ENCODE measurements at regions not wholly inside any gene's neighbourhood (a gene's known extent, or its start where the extent isn't known, plus 50 kb on each side); places are given as distances from the start of the nearest gene placed in this dataset.
"Not testable (repeated sequence)": the region's sequence is repeated elsewhere in the genome, so short reads cannot be mapped to it uniquely, and the experiment has no call there.

- no peak for DNase-seq (ENCODE audit: low read depth in 3 of 3)
Observed at GRCh38 chr14:87630846-87631245, 362.1 kb downstream of the GALC start.

GRCh38 chr14:87629788-87630187 lies 363.2 kb downstream of the GALC start:
- no peak for DNase-seq (ENCODE audit: low read depth in 3 of 3)

GRCh38 chr14:87628780-87629179 lies 364.2 kb downstream of the GALC start:
- DNase-seq (ENCODE audit: low read depth in 3 of 3): no peak

GRCh38 chr14:87628129-87628528 lies 364.9 kb downstream of the GALC start:
- no peak for DNase-seq (ENCODE audit: low read depth in 3 of 3)

GRCh38 chr14:87626266-87626665 lies 366.7 kb downstream of the GALC start:
- DNase-seq (ENCODE audit: low read depth in 3 of 3): no peak

- DNase-seq (ENCODE audit: low read depth in 3 of 3): no peak
Observed at GRCh38 chr14:87623616-87624015, 369.4 kb downstream of the GALC start.

- DNase-seq (ENCODE audit: low read depth in 3 of 3): no peak
Observed at GRCh38 chr14:87617079-87617478, 375.9 kb downstream of the GALC start.

GRCh38 chr14:87615822-87616679 lies 376.9 kb downstream of the GALC start:
- no peak for DNase-seq (ENCODE audit: low read depth in 3 of 3)

- DNase-seq (ENCODE audit: low read depth in 3 of 3): no peak
Observed at GRCh38 chr14:87615047-87615446, 377.9 kb downstream of the GALC start.

GRCh38 chr14:87613881-87614280 lies 379.1 kb downstream of the GALC start:
- DNase-seq (ENCODE audit: low read depth in 3 of 3): no peak

- not testable (repeated sequence) for DNase-seq (ENCODE audit: low read depth in 3 of 3)
Observed at GRCh38 chr14:87607056-87607455, 385.9 kb downstream of the GALC start.

GRCh38 chr14:87601036-87601435 lies 391.9 kb downstream of the GALC start:
- DNase-seq (ENCODE audit: low read depth in 3 of 3): no peak

- no peak for DNase-seq (ENCODE audit: low read depth in 3 of 3)
Observed at GRCh38 chr14:87600240-87600639, 392.7 kb downstream of the GALC start.

GRCh38 chr14:87581298-87581697 lies 411.7 kb downstream of the GALC start:
- no peak for DNase-seq (ENCODE audit: low read depth in 3 of 3)

GRCh38 chr14:87579036-87579435 lies 413.9 kb downstream of the GALC start:
- no peak for DNase-seq (ENCODE audit: low read depth in 3 of 3)

- no peak for DNase-seq (ENCODE audit: low read depth in 3 of 3)
Observed at GRCh38 chr14:87575378-87575777, 417.6 kb downstream of the GALC start.

GRCh38 chr14:87573591-87573990 lies 419.4 kb downstream of the GALC start:
- no peak for DNase-seq (ENCODE audit: low read depth in 3 of 3)

- no peak for DNase-seq (ENCODE audit: low read depth in 3 of 3)
Observed at GRCh38 chr14:87567618-87568295, 425.2 kb downstream of the GALC start.

- DNase-seq (ENCODE audit: low read depth in 3 of 3): no peak
Observed at GRCh38 chr14:87566991-87567390, 426.0 kb downstream of the GALC start.

- DNase-seq (ENCODE audit: low read depth in 3 of 3): no peak
Observed at GRCh38 chr14:87547536-87547935, 445.4 kb downstream of the GALC start.

GRCh38 chr14:87542288-87542687 lies 450.7 kb downstream of the GALC start:
- no peak for DNase-seq (ENCODE audit: low read depth in 3 of 3)

- no peak for DNase-seq (ENCODE audit: low read depth in 3 of 3)
Observed at GRCh38 chr14:87540339-87540738, 452.6 kb downstream of the GALC start.

- DNase-seq (ENCODE audit: low read depth in 3 of 3): no peak
Observed at GRCh38 chr14:87529081-87529480, 463.9 kb downstream of the GALC start.
